ENCODE measurements at regions not wholly inside any gene's neighbourhood (a gene's known extent, or its start where the extent isn't known, plus 50 kb on each side); places are given as distances from the start of the nearest gene placed in this dataset.

DNA sequence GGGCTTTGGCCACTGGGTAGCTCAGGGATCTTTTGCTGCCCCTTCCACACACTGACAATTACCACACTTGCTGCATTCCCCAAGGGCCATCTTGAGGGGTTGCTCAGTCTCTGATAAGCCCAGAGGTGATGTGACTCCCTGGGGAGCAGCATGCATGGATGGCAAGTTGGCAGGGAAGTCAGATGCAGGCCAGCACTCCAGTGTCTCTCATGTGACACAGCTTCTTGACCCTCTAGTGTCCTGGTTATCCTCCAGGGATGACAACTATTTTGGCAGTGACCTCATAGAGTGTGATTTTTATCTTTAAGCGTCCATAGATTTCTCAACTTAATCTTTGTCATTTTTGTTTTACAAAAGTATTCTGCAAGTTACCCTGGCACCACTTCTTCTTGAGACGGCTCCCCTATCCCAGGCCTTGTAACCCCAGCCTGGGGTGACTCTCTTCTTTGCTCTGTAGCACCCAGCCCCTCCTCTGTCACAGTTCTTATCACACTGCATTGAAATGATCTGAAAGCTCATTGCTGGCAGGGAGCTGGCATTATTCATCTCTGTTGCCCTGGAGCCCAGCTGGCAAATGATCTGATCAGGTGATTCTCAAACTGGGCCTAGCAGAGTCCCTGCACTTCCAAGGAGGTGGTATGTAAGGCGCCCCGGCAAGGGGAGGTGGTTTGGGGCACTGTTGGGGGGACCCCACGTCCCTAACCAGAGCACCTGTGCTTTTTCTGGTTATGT lies 72.6 kb downstream of the TENT5C start:
- DNase-seq (ENCODE audit: low read depth in 3 of 3): no peak

DNA sequence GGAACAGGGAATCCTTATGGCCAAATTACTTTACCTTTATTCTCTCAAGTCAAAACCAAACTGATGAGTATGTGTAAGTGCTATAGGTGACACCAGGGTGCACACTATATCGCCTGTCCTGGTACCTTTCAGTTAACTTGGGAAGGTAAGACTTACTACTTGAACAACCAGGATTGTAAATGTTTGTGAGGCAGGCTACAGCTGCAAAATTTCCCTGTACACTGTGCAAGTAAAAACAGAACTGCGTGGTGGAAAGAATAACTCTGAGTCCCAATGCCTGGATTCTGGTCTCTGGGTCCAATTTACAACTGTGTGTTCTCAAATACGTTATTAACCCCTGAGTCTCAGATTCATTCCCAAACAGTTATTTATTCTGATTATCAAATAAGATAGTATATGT lies 73.5 kb downstream of the TENT5C start:
- DNase-seq (ENCODE audit: low read depth in 3 of 3): no peak

DNA sequence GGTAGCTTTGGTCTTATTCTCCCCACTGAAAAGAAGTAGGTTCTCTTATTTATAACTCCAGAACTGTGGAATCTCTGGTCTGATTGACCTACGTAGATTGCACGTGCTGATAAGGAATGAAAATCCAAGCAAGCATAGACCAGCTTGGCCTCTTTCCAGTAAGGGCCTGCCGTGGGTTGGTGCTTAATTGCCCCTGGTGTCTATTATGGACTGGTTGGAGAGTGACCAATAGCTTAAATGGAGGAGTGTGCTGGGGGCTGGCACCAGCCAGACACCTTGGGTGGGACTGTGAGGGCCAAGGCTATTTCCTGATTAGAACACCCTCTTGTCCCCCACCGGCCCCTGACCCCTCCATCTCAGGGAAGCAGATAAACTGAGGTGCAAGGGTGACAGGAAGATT lies 74.0 kb downstream of the TENT5C start:
- no peak for DNase-seq (ENCODE audit: low read depth in 3 of 3)

- DNase-seq (ENCODE audit: low read depth in 3 of 3): no peak
Measured at GRCh38 chr1:117680316-117681002, 74.6 kb downstream of the TENT5C start.

DNA sequence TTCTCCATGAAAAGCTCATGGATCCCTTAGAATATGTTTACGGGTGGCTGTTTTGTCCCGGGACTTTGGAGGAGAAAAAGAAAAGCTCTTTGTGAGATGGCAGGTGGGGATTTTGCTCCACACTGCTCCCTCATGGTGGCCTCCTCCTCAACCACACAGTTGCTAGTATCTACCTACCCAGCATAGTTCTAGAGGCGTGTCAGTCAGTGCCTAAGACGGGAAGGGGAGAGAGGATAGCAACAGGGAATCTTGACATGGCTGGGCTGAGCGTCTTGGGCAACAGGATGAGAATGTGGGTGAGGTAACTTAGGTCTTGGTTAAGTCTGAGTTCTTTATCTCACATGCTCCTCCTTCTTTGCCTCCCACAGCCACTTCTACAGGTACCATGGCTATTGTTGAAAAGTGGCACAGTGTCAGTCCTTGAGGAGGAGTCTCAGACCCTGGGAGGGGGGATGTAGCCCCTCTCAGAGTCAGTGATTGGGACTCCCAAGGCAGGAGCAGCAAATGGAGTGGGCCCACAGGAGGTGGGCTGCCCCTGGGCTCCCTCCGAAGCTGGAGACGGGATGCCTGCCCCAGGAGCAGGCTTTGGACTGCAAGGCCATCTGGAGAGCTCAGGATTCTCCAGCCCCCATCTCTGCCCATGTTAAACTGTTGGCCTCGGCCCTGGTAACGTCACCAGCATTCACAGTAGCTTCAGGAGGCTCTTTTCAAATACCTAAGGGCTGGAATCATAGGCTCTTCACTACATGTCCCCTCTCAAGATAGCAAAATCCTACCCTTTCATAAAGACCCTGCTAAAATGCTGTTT lies 75.4 kb downstream of the TENT5C start:
- no peak for DNase-seq (ENCODE audit: low read depth in 3 of 3)

- DNase-seq (ENCODE audit: low read depth in 3 of 3): no peak
Measured at GRCh38 chr1:117681901-117682250, 76.0 kb downstream of the TENT5C start.

GRCh38 chr1:117682372-117682771 lies 76.5 kb downstream of the TENT5C start:
- DNase-seq (ENCODE audit: low read depth in 3 of 3): no peak

GRCh38 chr1:117683571-117684285 lies 77.9 kb downstream of the TENT5C start:
- no peak for DNase-seq (ENCODE audit: low read depth in 3 of 3)

DNA sequence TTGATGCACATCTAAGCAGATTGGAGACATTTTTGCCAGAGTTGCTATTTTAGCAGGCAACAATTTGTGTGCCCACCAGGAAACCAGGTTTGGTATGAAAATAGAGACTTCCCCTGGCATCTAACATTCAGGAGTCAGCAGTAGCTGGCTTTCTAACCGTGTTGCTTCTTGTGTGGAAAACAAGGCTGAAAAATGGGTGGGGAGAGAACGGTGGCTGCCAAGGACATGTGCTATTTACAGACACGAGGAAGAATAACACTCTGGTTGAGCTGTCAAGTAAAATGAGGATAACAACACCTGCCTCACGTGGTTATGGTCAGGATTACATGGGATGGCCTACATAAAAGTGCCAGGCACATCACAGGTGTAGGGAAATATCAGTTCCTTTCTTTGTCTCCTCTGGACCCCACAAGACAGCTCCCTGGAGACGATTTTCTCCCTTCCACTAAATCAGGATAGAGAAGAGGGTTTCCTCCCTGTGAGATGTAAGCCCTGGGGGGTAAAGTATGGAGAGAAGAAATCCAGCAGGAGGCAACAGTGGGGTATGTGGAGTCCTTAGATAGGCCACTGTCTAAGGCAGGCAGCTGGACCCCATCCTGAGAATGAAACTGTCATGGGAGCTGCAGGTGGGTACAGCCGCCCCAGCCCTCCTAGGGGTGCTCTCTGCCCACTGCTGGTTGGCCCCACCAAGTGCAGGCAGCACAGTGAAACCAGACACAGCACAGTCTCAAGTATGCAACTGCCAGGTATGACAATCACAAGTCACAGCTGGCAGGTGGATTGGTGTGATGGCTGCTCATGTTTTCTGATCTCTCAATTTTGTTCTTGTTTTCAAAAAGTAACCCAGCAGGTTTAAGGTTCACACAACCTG lies 80.3 kb downstream of the TENT5C start:
- no peak for DNase-seq (ENCODE audit: low read depth in 3 of 3)

GRCh38 chr1:117686907-117687306 lies 81.1 kb downstream of the TENT5C start:
- no peak for DNase-seq (ENCODE audit: low read depth in 3 of 3)

- no peak for DNase-seq (ENCODE audit: low read depth in 3 of 3)
Measured at GRCh38 chr1:117689997-117690625, 84.3 kb downstream of the TENT5C start.

DNA sequence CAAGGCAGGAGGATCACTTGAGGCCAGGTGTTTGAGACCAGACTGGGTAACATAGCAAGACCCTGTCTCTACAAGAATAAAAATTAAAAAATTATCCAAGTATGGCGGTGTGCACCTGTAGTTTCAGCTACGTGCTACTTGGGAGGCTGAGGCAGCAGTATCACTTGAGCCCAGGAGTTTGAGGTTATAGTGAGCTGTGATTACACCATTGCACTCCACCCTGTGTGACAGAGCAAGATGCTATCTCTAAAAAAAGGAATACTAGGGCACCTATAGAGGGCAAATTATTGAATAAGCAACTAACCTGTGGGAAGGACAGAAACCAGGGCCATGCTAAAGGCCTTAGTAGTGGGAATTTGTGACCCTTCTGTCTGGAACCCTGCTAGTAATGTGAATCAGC lies 86.1 kb downstream of the TENT5C start:
- DNase-seq (ENCODE audit: low read depth in 3 of 3): no peak

DNA sequence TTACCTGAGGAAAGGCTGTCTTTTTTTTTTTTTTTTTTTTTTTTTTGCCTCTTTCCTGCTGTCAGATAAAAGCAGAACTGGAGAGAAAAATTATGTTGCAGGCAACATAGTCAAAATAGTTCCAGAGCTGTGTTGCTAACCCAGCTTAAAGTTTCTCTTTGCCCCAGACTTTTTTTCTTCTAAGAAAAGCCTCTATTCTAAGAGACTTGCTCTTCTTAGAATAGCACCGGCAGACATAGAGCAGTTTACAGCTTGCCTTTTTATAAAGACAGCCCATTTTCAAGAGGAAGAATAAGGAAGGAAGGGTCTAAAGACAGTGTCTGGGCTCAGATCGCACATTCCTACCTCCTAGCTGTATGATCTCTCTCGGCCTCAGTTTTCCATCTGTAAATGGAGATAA lies 88.7 kb downstream of the TENT5C start:
- DNase-seq (ENCODE audit: low read depth in 3 of 3): no peak

GRCh38 chr1:117695796-117696490 lies 90.1 kb downstream of the TENT5C start:
- no peak for DNase-seq (ENCODE audit: low read depth in 3 of 3)

GRCh38 chr1:117696561-117696960 lies 90.7 kb downstream of the TENT5C start:
- no peak for DNase-seq (ENCODE audit: low read depth in 3 of 3)

- no peak for DNase-seq (ENCODE audit: low read depth in 3 of 3)
Measured at GRCh38 chr1:117697220-117697781, 91.5 kb downstream of the TENT5C start.

DNA sequence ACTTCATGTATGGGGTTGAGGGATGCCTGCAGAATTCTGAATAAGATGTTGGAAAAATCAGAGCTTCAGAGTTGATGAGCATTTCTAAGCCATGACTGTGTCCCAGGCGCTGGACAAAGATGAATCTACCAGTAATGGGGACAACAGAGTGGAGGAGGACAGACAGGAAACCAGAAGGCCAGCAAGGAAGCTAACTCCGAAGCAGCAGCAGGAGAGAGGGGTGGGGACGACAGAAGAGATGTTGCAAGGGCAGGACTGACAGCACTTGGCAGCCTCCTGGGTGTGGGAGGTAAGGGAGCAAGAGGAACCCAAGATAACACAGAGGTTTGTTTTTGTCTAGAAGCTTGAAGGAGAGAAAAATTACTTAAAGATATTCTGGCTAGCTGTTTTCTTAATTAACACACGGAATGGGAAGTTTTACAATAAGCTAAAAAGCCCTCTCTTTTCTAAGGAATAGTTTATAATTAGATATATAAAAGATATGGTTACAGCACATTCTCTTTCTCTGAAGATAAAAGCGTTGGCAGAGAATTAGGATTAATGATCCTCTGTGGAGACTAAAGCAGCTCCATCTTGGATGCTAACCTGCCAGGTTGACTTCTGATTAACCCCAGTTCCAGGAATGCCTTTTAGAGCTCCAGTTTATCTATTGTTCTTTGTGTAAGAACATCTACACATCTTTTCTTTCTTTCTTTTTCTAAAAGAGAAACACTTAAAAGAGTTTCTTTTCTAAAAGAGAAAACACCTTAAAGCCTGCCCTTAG lies 92.7 kb downstream of the TENT5C start:
- DNase-seq (ENCODE audit: low read depth in 3 of 3): no peak

GRCh38 chr1:117699953-117700352 lies 94.1 kb downstream of the TENT5C start:
- no peak for DNase-seq (ENCODE audit: low read depth in 3 of 3)

GRCh38 chr1:117702654-117703053 lies 96.8 kb downstream of the TENT5C start:
- no peak for DNase-seq (ENCODE audit: low read depth in 3 of 3)

Measured in stimulated activated CD4-positive, alpha-beta T cell treated with anti-CD3 and anti-CD28 coated beads, TNF-alpha, amount 100 ng/mL, for 48 hours (primary cell).